ENCODE measurements at regions not wholly inside any gene's neighbourhood (a gene's known extent, or its start where the extent isn't known, plus 50 kb on each side); places are given as distances from the start of the nearest gene placed in this dataset.

DNA sequence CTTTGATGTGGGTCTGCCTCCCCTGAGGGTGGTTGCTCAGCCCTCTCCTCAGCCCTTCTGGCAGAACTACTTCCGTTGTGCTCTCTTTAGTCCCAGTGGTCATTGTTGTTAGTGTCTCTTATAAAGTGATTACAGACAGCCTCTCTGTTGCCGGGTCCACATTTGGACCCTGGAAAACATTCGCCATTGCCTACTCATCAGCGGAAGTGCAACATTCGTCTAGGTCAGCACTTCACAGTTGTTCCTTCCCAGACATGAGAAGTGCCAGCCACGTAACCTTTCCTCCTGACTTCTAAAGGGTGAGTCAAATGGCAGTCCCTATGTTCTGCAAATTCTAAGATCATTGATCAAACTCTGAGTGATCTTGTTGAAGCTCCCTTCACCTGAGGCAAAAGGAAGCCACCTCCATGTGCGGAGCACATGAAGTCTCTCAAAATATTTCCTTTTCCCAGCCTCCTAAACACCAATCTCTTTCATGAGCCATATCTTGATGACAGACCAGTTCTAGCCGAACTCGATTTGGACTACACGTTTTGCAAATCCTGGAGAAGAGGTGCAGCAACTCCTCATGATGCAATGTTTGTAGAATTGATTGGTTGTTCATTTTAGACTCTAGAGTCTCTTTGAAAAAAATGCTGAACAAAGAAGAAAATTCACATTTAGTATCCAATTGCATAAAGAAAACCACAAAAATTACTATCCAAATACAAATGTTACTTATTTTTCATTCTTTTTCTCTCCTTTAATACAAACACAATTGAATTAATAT lies 163.8 kb downstream of the RPL10L start:
- TF ChIP-seq, protein P1, sequence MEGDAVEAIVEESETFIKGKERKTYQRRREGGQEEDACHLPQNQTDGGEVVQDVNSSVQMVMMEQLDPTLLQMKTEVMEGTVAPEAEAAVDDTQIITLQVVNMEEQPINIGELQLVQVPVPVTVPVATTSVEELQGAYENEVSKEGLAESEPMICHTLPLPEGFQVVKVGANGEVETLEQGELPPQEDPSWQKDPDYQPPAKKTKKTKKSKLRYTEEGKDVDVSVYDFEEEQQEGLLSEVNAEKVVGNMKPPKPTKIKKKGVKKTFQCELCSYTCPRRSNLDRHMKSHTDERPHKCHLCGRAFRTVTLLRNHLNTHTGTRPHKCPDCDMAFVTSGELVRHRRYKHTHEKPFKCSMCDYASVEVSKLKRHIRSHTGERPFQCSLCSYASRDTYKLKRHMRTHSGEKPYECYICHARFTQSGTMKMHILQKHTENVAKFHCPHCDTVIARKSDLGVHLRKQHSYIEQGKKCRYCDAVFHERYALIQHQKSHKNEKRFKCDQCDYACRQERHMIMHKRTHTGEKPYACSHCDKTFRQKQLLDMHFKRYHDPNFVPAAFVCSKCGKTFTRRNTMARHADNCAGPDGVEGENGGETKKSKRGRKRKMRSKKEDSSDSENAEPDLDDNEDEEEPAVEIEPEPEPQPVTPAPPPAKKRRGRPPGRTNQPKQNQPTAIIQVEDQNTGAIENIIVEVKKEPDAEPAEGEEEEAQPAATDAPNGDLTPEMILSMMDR (IDR thresholded peaks at IDR 0.05), result no peak
- no peak for TF ChIP-seq POLR2A (IDR thresholded peaks at IDR 0.05)
- TF ChIP-seq POLR2AphosphoS5 (IDR thresholded peaks at IDR 0.05), result no peak
